ENCODE measurements at regions not wholly inside any gene's neighbourhood (a gene's known extent, or its start where the extent isn't known, plus 50 kb on each side); places are given as distances from the start of the nearest gene placed in this dataset.

DNA sequence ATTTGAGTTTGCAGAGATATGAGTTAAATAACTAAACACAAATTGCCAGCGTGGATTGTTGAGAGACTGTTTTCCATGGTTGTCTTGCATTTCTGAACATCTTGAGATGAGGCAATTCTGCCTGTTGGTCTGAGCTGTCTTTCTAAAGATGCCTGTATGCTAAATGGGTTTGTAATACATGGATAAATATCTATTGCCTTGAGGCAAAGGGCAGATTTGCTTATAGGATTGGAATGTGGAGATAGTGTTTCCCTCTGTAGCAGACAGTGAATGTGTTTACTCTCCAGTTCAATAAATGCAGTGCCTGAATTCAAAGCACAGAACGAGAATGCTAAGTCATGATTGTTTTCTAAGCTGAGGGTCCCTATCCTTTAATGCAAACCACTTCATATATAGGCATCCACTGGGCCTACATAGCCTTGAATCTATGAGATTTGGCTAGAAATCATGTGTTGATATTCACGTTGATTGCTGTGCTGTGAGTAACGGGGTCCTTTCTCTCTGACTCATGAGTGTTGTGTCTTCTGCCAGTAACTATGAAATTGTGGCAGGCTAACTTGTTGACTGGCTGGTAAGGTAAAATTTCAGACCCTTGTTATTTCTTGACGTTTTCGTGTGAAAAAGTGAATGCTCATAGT is 2554.8 kb downstream of the PCDH9 start:
- H3K36me3 ChIP-seq (ENCODE audit: low read depth) = no peaks in the 10 kb centered on the region
- intact Hi-C loops (cut with DNase I, micrococcal nuclease) = no loop called here
- TF ChIP-seq, protein P1, sequence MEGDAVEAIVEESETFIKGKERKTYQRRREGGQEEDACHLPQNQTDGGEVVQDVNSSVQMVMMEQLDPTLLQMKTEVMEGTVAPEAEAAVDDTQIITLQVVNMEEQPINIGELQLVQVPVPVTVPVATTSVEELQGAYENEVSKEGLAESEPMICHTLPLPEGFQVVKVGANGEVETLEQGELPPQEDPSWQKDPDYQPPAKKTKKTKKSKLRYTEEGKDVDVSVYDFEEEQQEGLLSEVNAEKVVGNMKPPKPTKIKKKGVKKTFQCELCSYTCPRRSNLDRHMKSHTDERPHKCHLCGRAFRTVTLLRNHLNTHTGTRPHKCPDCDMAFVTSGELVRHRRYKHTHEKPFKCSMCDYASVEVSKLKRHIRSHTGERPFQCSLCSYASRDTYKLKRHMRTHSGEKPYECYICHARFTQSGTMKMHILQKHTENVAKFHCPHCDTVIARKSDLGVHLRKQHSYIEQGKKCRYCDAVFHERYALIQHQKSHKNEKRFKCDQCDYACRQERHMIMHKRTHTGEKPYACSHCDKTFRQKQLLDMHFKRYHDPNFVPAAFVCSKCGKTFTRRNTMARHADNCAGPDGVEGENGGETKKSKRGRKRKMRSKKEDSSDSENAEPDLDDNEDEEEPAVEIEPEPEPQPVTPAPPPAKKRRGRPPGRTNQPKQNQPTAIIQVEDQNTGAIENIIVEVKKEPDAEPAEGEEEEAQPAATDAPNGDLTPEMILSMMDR (IDR thresholded peaks at IDR 0.05) = no peak

DNA sequence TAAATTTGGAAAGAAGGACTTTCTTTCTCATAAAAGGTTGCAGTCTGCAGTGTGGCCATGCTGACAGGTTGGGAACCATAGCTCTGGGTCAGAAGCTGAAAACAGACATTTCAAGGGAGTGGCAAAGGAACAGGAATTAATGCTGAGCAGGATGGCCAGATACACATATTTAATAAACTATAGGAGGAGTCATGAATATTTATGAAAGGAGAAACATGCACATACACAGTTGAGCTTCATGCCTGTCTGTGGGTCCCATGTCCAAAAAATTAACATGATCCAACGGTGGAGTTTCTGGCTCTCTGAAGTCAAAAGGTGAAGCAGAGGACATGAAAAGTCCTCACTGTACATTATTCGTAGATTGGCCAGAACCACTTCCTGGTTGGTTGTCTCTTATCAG is 2556.0 kb downstream of the PCDH9 start:
- H3K4me1 ChIP-seq (ENCODE audit: low read depth) = no peaks in the 10 kb centered on the region
- H3K4me3 ChIP-seq = no peak overlapping the region
- TF ChIP-seq, protein P1 (IDR thresholded peaks at IDR 0.05) = no peak
- DNase-seq = no peak
- H3K9me3 ChIP-seq = peaks cover 65% of the 10 kb centered on the region
- no peaks in the 10 kb centered on the region for H3K36me3 ChIP-seq (ENCODE audit: low read depth)
- intact Hi-C loops (cut with DNase I, micrococcal nuclease) = no loop called here
- ATAC-seq = no peak

More for the DNA sequence above, 2554.8 kb downstream of the PCDH9 start:
- Histone ChIP-seq H3K9me3 (peaks cover 71% of the 10 kb centered on the region), H3K4me3 (no peak overlapping the region), H3K4me1 (ENCODE audit: low read depth) (no peaks in the 10 kb centered on the region)
- DNase-seq (no peak), ATAC-seq (no peak)

DNA sequence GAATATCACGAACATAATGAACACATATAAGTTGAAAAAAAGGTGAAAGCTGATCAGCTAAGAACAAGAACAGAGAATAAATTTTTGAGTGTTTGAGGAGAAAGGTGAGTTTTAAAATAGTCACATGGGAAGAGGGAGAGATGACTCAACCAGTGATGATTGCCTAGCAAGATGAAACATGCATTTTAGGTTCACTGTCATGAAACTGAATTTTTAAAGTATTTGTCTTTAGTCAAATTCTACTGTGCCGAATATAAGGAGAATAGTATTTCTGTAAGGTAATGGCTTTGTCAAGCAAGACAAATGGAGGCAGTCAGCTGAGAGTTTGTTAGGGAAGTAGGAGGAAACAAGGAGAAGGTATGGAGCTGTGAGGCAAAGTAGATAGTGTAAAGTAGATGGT is 2557.4 kb downstream of the PCDH9 start:
- no peaks in the 10 kb centered on the region for H3K36me3 ChIP-seq (ENCODE audit: low read depth)
- intact Hi-C loops (cut with DNase I, micrococcal nuclease) = no loop called here
- peaks cover 57% of the 10 kb centered on the region for H3K9me3 ChIP-seq
- DNase-seq = no peak
- H3K4me3 ChIP-seq = no peak overlapping the region
- no peaks in the 10 kb centered on the region for H3K4me1 ChIP-seq (ENCODE audit: low read depth)
- ATAC-seq = no peak
- TF ChIP-seq, protein P1 (IDR thresholded peaks at IDR 0.05) = no peak

DNA sequence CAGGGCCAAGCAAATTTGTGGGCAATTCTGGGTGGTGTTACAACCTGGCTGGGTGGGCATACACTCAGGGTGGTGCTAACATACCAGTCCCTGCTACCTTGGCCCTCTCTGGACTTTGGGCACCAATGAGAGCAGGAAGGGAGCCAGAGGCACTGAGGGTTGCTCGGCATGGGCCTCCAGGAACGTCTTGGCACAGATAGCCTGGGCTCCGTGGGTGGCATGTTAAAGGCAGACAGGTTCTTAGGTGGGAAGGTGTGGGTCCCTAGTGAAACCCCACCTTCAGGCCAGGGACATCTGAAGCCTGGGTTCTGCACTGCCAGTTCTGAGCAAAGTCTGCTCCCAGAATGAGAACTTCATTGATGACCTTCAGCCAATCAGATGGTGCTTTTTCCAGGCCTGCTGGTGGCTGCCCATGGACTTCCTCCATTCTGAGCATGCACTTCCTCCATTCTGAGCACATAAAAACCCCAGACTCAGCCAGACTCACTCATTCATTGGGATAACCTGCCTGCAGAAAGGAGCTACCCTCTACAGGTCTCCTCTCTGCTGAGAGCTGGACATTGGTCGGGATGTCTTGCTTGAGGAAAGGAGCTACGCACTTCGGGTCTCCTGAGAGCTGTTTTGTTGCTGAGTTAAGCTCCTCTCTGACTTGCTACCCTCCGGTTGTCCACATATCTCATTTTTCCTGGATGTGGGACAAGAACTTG is 2567.1 kb downstream of the PCDH9 start:
- TF ChIP-seq, protein P1 (IDR thresholded peaks at IDR 0.05) = no peak
- no peaks in the 10 kb centered on the region for H3K36me3 ChIP-seq (ENCODE audit: low read depth)
- intact Hi-C loops (cut with DNase I, micrococcal nuclease) = no loop called here
- no peak for DNase-seq
- peaks cover 60% of the 10 kb centered on the region for H3K9me3 ChIP-seq
- no peak for ATAC-seq
- no peaks in the 10 kb centered on the region for H3K4me1 ChIP-seq (ENCODE audit: low read depth)
- H3K4me3 ChIP-seq = no peak overlapping the region

DNA sequence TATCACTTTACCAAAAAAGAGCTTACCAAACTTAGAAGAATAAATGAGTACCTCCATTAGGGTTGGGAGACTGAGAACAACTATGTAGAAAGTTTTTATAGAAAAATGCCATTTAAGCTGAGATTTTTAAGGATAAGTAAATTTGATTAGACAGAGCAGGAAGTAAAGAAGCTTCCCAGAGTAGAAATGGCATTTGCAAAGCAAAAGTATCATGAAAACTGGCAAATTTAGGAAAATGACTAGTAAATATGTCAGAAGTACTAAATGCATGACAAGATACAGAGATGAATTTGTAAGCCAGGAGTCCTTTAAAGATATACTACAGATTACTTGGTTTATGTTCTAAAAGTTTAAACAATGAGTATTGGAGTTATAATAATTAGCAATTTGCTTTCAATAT is 2581.8 kb downstream of the PCDH9 start:
- ATAC-seq = no peak
- intact Hi-C loops (cut with DNase I, micrococcal nuclease) = no loop called here

More for the DNA sequence above, 2581.8 kb downstream of the PCDH9 start:
- Histone ChIP-seq H3K4me3 (no peak overlapping the region), H3K4me1 (ENCODE audit: low read depth) (no peaks in the 10 kb centered on the region), H3K36me3 (ENCODE audit: low read depth) (no peaks in the 10 kb centered on the region), H3K9me3 (peaks cover 32% of the 10 kb centered on the region)
- TF ChIP-seq, protein P1 (IDR thresholded peaks at IDR 0.05) = no peak
- DNase-seq = no peak

All from mucosa of descending colon (tissue), 3 donors.